ENCODE measurements at regions not wholly inside any gene's neighbourhood (a gene's known extent, or its start where the extent isn't known, plus 50 kb on each side); places are given as distances from the start of the nearest gene placed in this dataset.

- peak overlapping the region; percentile 83 to 86 for H3K27ac ChIP-seq
- peaks cover 0 to 15% of the 10 kb centered on the region in 2 donors for H3K4me1 ChIP-seq
These were observed 54.7 kb upstream of the HAAO start for GRCh38 chr2:42846932-42847595.

DNA sequence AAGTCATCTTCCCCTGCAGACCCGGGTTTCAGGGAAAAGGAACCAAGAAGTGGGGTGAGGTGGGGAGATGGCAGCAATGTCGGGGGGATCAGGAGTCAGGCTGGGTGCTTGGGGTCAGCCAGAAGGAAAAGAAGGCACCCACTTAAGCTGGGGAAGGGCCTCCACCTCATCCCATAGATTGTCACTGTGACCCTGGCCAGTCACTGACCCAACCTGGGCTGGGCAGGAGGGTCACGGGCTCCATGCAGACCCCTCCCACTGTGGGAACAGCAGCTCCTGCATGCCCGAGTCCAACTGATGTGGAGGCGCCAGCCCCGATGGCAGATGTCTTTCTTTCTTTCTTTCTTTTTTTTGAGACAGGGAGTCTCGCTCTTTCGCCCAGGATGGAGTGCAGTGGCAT, 53.6 kb upstream of the HAAO start:
- DNase-seq: peak; percentile 13 to 17
- Histone ChIP-seq H3K4me3 (no peak overlapping the region), H3K27me3 (no peaks in the 10 kb centered on the region), H3K27ac (peak overlapping the region; percentile 83 to 86), H3K4me1 (peaks cover 0 to 15% of the 10 kb centered on the region in 2 donors), H3K36me3 (no peaks in the 10 kb centered on the region), H3K9me3 (no peaks in the 10 kb centered on the region)
- TF ChIP-seq CTCF (IDR thresholded peaks at IDR 0.05) (no peak), POLR2A (IDR thresholded peaks at IDR 0.05) (no peak)
- intact Hi-C loops (cut with DNase I; ENCODE audit: low total_unique reads): no loop called here

More at GRCh38 chr2:42846932-42847595, 54.7 kb upstream of the HAAO start:
- no peaks in the 10 kb centered on the region for H3K36me3 ChIP-seq
- H3K4me3 ChIP-seq: no peak overlapping the region
- DNase-seq: peak in 1 of 2 donors; percentile 13
- no peaks in the 10 kb centered on the region for H3K9me3 ChIP-seq
- intact Hi-C loops (cut with DNase I; ENCODE audit: low total_unique reads): no loop called here
- H3K27me3 ChIP-seq: no peaks in the 10 kb centered on the region
- TF ChIP-seq CTCF (IDR thresholded peaks at IDR 0.05) (no peak), POLR2A (IDR thresholded peaks at IDR 0.05) (no peak)

DNA sequence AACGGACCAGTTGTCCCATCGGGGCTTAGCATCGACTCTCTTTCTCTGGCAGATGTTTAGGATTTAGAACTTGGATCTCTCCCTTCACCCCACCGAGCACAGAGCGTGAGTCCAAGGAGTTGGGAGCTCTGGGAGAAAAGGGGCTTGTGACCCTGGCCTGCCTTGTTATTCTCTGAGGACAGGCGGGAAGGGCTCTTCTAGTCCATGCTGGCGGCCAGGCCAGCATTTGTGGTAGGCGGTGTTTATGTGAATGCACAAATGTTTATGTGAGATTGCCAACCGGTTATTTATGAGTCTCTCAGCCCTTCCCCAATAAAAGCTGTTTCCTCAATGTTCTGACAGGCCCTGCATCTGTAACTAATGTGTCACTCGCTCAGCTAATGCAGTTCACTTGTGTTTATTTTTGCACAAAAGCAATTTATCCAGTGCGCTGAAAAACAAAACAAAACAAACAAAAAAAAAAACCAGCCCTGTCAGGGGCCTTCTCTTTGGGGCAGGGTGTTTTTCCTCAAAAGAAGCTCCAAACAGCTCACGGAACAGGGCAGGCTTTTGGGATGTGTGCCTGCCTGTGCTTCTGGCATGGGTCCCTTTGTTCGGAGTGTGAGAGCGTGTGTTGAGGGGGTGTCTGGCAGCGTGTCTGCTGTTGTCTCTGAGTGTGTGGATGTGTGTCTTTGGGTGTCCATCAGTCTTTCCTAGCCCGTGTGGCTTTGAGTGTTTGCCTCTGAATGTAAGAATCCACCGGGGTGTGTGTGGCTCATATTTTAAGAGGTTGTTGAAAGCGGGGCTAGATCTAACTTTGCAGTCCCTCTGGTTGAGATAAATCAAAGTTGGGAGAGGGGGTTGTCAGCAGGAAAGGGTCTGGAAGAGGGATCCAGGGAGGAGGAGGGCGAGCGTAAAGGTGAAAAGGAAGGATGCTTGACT, 52.8 kb upstream of the HAAO start:
- Histone ChIP-seq H3K4me3 (no peak overlapping the region), H3K27me3 (no peaks in the 10 kb centered on the region), H3K36me3 (no peaks in the 10 kb centered on the region), H3K4me1 (peaks cover 0 to 15% of the 10 kb centered on the region in 2 donors), H3K27ac (peak overlapping the region; percentile 83 to 86), H3K9me3 (no peaks in the 10 kb centered on the region)
- intact Hi-C loops (cut with DNase I; ENCODE audit: low total_unique reads): no loop called here
- DNase-seq: peak; percentile 57 to 62
- no peak for TF ChIP-seq CTCF (IDR thresholded peaks at IDR 0.05)
- TF ChIP-seq POLR2A (IDR thresholded peaks at IDR 0.05): no peak

DNA sequence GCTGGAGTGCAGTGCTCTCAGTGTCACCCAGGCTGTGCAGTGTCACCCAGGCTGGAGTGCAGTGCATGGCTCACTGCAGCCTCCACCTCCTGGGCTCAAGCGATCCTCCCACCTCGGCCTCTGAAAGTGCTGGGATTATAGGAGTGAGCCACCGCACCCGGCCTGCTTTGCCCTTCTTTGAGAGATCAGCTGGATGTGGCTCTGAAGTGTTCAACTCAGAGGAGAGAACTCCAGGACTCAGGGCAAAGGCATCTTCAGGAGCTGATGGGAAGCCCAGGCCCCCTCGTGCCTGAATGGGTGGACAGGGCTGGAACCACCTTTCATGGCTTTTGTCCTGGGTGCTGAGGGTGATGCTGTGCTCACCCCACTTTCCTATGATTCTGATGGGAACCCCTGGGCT, 52.0 kb upstream of the HAAO start:
- Histone ChIP-seq H3K27me3 (no peaks in the 10 kb centered on the region), H3K4me1 (peaks cover 0 to 15% of the 10 kb centered on the region in 2 donors), H3K9me3 (no peaks in the 10 kb centered on the region), H3K4me3 (no peak overlapping the region), H3K36me3 (no peaks in the 10 kb centered on the region), H3K27ac (peak overlapping the region; percentile 83 to 86)
- DNase-seq: no peak
- TF ChIP-seq POLR2A (IDR thresholded peaks at IDR 0.05) (no peak), CTCF (IDR thresholded peaks at IDR 0.05) (no peak)
- intact Hi-C loops (cut with DNase I; ENCODE audit: low total_unique reads): no loop called here

- Histone ChIP-seq H3K27me3 (no peaks in the 10 kb centered on the region), H3K36me3 (no peaks in the 10 kb centered on the region), H3K27ac (peak overlapping the region; percentile 83 to 86), H3K9me3 (no peaks in the 10 kb centered on the region), H3K4me3 (no peak overlapping the region), H3K4me1 (peaks cover 0 to 15% of the 10 kb centered on the region in 2 donors)
- intact Hi-C loops (cut with DNase I; ENCODE audit: low total_unique reads): no loop called here
- DNase-seq: peak in 1 of 2 donors; percentile 4
- TF ChIP-seq CTCF (IDR thresholded peaks at IDR 0.05): no peak
- TF ChIP-seq POLR2A (IDR thresholded peaks at IDR 0.05): no peak
These were observed 51.2 kb upstream of the HAAO start for GRCh38 chr2:42843611-42844010.
